GM12864 (cell line): ENCODE measurements at regions not wholly inside any gene's neighbourhood (a gene's known extent, or its start where the extent isn't known, plus 50 kb on each side); places are given as distances from the start of the nearest gene placed in this dataset.
A peak's percentile ranks its signal among the peaks of the same experiment; 100 is the strongest.
"Not testable (repeated sequence)": the region's sequence is repeated elsewhere in the genome, so short reads cannot be mapped to it uniquely, and the experiment has no call there.

Source experiments
- DNase-seq: peaks from one replicate; pipeline ENCODE4 v3.0.0-alpha.2; 2011; ENCODE audit warnings: low read depth
- H3K4me3 ChIP-seq: 2 replicates; pipeline ENCODE4 v1.5.1; 2011; ENCODE audit warnings: mild to moderate bottlenecking, low read depth, low read length, control low read depth
- TF ChIP-seq, protein P1 (sequence below): IDR thresholded peaks from 2 replicates; pipeline ENCODE4 v1.5.1; 2011; ENCODE audit warnings: low read depth, mild to moderate bottlenecking, moderate library complexity, low read length, control low read depth, inconsistent platforms; ENCODE audit errors: missing control alignments

DNA sequence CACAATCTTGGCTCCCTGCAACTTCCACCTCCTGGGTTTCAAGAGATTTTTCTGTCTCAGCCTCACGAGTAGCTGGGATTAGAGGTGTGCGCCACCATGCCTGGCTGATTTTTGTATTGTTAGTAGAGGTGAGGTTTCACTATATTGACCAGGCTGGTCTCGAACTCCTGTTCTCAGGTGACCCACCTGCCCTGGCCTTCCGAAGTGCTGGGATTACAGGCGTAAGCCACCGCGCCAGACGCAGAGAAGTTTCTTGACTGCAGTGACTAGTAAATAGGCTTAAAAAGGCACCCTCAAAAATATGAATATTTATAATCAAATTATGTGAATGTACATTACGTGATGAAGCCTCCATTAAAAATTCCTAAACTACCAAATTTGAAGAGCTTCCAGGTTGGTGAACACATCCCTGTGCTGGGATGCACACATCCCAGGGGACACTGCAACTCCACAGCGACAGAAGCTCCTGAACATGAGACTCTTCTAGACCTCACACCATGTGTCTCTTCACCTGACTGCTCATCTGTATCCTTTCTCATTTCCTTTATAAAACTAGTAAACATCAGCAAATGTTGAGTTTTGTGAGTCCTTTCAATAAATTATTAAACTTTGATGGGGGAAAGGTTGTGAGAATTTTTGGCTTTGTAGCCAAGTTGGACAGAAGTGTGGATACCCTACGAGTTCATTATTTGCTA, 203.3 kb upstream of the SPOPL start:
- DNase-seq = no peak
- no peak overlapping the region for H3K4me3 ChIP-seq
- TF ChIP-seq, protein P1, sequence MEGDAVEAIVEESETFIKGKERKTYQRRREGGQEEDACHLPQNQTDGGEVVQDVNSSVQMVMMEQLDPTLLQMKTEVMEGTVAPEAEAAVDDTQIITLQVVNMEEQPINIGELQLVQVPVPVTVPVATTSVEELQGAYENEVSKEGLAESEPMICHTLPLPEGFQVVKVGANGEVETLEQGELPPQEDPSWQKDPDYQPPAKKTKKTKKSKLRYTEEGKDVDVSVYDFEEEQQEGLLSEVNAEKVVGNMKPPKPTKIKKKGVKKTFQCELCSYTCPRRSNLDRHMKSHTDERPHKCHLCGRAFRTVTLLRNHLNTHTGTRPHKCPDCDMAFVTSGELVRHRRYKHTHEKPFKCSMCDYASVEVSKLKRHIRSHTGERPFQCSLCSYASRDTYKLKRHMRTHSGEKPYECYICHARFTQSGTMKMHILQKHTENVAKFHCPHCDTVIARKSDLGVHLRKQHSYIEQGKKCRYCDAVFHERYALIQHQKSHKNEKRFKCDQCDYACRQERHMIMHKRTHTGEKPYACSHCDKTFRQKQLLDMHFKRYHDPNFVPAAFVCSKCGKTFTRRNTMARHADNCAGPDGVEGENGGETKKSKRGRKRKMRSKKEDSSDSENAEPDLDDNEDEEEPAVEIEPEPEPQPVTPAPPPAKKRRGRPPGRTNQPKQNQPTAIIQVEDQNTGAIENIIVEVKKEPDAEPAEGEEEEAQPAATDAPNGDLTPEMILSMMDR = no peak

DNA sequence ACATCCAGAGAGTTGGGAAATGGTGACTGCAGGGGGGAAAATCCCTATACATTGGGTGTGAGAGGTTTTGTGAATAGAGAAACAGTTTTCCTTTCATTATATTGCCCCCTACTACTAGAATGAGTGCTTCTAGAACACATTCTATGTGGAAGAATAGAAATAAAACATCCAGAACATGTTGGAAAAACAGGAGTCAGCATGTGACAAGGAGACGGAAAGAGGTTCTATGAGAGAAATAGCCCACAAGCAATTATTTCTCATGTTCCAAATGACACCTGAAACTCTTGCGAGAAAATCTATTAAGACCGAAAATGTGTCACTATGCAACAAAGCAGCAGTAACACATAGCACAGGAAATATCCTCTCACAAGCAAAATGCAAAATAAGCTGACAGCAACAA, 202.7 kb upstream of the SPOPL start:
- H3K4me3 ChIP-seq = no peak overlapping the region
- DNase-seq = peak; percentile 24
- TF ChIP-seq, protein P1 = no peak

DNA sequence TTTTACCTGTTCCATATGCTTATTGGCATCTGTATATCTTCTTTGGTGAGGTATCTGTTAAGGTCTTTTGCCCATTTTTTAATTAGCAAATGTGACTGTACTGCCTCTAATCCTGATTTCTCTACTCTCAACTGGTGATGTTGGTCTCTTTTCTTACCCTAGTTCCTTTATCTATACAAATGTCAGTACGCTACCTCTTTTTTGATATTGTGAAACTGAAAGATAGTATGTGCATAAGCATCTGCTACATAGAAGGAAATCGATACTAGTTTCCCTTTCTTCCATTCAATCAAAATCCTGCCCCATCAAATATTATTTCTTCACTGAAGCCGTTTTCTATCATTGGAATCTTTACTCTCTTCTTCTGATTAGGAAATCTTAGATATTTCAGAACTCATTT, 194.9 kb upstream of the SPOPL start:
- no peak overlapping the region for H3K4me3 ChIP-seq
- no peak for DNase-seq

DNA sequence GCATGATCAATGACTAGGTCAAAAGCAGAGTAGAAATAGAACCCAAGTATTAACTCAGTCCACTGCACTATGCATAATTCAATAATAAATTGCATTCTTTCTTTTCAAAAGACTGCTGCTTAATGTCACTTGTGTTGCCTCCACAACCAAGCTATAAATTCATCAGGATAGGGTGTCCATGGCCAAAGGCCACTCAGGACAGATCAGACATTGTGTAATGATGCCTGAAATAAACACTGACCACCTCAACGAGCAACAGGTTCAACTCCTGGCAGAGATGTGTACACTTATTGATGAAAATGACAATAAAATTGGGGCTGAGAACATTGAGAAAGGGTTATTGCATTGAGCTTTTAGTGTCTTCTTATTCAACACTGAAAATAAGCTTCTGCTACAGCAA, 194.5 kb upstream of the SPOPL start:
- H3K4me3 ChIP-seq = no peak overlapping the region
- no peak for DNase-seq
- TF ChIP-seq, protein P1 = no peak

More for the DNA sequence above, 194.9 kb upstream of the SPOPL start:
- TF ChIP-seq, protein P1 = no peak

DNA sequence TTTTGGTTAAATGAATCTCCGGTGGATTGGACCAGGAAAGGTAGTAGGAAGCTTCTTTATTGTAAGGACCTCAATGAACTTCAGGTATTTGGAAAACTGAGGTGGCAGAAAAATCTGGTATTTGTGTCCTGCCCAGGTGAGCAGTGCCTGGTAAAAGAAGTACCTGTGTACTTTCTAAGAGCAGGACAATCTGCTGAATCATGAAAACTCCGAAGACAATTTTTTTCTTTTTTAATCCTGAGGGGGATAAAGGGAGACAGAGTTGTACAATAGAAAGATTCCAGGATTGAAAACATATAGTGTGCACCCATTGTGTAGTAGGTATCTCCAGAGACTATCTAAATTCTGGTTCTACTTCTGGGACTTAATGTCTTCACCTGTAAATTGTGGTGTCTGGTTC, 191.8 kb upstream of the SPOPL start:
- no peak overlapping the region for H3K4me3 ChIP-seq
- TF ChIP-seq, protein P1 = no peak

DNA sequence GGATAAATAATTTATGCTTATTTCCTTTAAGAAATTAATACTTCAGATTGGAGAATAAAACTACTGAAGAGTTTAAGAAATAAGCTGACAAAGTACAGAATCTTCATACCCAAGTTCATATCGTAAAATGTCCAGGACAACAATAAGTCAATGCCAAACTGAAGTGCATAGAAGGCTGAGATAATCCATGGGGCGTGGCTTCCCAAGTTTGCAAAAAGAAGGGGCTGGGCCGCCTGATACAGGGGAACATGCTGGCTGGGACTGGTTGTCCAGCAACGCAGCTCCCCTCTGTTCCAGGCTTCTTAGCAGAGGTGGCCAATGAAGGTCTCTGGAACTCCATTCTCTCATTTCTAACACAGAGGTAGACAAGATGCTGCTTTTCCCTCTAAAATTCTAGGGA, 189.5 kb upstream of the SPOPL start:
- no peak overlapping the region for H3K4me3 ChIP-seq
- TF ChIP-seq, protein P1 = no peak
- DNase-seq = no peak

More for the DNA sequence above, 191.8 kb upstream of the SPOPL start:
- DNase-seq = no peak

DNA sequence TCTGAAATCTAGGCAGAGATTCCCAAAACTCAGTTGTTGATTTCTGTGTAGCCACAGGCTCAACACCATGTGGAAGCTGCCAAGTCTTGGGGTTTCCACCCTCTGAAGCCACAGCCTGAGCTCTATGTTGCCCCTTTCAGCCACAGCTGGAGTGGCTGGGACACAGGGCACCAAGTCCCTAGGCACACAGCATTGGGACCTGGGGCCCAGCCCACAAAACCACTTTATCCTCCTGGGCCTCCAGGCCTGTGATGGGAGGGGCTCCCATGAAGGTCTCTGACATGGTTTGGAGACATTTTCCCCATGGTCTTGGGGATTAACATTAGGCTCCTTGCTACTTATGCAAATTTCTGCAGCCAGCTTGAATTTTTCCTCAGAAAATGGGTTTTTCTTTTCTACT, 186.0 kb upstream of the SPOPL start:
- not testable (repeated sequence) for H3K4me3 ChIP-seq, DNase-seq
